GM21515 (cell line): ENCODE measurements at regions not wholly inside any gene's neighbourhood (a gene's known extent, or its start where the extent isn't known, plus 50 kb on each side); places are given as distances from the start of the nearest gene placed in this dataset.

Source experiments
- ATAC-seq: cut with Tn5 transposase; IDR thresholded peaks from one replicate; pipeline ENCODE4 v1.9.1; 2021; ENCODE audit not compliant: unreplicated experiment

- ATAC-seq, result no peak
Observed at GRCh38 chr2:219765231-219765911, 137.9 kb downstream of the SLC4A3 start.

DNA sequence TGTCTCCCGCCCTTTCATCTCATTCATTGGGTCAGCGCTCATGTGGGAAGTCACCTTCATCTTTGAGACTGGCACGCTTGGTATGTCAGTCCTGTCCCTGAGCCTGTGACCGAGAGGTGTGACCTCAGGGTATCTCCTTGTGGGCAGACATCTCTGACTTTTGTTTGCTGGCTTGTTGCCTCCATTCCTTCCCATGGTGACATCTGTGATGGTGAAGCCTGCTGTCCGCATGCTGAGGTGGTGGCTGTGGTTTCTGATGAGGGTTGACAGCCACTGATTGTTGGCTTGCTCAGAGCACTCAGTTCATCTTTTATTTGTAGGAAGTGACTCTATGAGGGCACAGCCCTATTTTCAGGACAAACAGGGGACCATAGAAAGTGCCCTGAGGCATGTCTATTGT lies 139.2 kb downstream of the SLC4A3 start:
- no peak for ATAC-seq

DNA sequence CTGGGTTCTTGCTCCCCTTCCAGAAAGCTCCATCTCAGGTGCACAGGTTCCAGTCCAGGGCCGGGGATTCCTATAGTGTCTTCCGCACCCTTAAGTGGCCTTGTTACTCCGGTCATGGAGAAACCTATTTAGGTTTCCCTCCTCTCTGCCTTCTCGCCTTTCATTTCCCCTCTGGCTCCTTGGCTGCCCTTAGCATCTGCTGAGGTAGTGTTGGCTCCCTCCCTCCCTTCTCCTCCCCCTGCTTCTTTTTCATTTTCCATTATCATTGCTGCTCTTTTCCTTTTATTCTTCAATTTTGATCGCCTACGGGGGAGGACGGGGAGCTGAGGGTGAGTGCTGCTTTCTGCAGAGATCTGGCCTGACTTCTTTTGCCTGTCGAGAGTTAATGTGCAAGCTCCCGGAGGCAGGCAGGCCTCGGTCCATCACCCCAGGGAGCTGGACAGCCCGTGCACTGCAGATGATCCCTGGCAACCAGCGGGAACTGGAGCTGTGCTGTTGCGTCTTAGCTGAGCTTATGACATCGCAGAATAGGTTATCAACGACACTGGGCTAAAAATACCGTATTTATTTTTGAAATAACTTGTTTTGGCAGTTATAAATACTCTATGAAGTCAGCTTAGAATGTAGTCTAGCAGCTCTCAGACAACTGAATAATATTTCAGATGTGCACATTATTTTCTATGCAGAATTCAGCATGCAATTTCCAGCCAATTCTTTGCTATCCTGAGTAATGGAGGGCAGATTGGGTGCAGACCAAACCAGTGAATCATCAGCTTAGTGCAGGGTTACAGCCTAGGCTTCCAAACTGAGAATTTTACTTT lies 141.9 kb downstream of the SLC4A3 start:
- ATAC-seq, result no peak

DNA sequence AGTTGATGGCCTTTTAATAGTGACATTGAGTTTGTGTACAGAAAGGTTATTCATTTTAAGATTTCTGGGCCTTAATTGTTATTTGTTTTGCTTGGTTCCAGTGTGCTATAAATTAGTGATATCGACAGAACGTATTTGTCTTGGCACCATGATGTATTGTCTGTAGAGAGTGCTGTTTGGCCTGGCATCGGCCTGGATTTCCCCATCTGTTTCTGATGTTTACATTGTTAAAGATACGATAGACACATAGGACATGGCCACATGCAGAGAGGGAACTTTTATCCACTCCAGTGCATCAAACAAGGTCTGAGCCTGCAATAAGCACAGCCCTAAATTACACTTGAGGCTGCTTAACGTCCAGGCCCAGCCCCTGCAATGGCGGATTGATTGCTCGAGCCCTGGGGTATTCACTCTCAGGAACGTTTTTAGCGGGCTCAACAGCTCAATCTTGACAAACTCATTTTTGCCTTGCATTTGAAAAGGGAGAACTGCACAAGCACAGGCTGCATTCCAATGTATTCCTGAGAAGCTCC lies 144.7 kb downstream of the SLC4A3 start:
- no peak for ATAC-seq

DNA sequence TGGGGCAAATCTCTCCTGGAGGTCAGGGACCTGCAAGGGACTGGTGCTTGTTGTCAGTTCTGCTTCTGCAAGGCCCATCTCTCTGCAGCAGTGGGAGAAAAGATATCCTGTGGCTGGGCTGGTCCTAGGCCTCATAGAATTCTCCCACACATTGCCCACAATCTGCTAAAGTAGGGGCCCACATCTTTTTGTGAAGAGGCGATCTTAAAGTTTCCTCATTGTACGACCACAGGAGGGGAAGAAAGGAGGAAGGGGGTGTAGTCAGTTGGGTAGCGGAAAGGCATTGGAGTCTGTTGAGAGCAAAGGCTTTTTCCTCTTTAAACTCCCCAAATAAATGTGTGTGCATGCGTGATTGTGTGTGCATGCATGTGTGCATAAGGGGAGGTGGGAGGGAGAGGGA lies 145.3 kb downstream of the SLC4A3 start:
- no peak for ATAC-seq

- ATAC-seq, result no peak
Observed at GRCh38 chr2:219775506-219775905, 148.1 kb downstream of the SLC4A3 start.

GRCh38 chr2:219777388-219777787 lies 150.0 kb downstream of the SLC4A3 start:
- ATAC-seq, result no peak

GRCh38 chr2:219778189-219778588 lies 150.8 kb downstream of the SLC4A3 start:
- no peak for ATAC-seq

DNA sequence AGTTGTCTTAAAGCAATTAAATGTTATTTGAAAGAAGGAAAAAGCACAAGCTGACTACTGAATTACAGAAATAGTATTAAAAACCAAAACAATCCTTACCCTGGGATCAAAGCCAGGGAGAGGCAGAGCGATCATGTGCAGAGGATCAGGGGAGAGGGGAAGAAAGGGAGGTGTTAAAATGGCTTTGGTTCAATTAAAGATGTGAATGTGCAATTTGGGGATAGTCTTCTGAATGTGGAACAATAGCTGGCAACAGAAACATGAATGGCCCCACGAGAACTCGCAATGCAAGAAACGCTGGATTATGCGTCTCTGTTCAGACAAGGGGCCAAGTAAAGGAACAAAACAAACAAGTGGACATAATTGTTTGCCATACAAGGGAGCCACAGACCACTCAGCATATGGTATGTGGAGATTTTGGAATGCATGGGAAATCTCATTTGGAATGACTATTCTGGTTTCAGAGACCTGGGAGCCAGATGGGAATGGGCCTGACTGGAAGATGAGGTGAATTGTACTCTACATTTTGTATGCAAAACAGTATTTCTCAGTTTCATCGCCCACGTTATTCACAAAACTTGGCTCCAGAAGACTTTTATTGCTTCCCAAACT lies 155.4 kb downstream of the SLC4A3 start:
- no peak for ATAC-seq

- no peak for ATAC-seq
Observed at GRCh38 chr2:219783359-219783975, 156.0 kb downstream of the SLC4A3 start.

DNA sequence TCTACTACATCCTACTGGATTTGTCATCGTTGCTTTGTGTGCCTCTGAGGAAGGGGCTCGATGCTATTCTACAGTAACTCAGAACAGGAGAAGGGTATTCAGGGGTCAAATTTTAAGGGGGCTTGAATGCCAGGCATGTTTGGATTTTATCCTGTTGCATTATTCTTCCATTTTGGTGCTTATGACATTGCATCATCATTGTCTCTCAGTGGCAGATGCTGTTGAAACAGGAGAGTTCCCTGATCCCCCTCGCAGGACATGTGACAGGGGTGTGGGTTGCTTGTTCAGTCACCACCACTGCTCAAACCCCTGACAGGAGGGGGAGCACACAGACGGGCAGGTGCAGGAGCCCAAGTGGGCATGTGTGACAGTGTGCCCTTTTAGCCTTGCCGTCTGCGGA lies 156.7 kb downstream of the SLC4A3 start:
- ATAC-seq, result no peak

DNA sequence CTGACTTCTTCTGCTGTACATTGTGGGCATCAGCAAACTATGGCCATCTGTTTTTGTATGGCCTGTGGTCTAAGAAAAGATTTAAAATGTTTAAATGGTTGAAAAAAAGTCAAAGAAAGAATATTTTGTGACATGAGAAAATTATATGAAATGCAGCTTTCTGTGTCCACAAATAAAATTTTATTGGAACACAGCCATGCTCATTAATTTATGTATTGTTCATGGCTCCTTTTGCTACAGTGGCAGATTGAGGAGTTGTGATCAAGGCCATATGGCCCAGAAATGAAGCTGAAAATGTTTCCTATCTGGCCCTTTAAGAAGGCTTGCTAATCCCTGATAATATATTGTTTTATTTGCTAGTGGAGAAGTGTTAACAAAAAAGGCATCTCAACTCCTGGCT lies 162.0 kb downstream of the SLC4A3 start:
- ATAC-seq, result no peak

GRCh38 chr2:219792446-219792845 lies 165.0 kb downstream of the SLC4A3 start:
- ATAC-seq, result no peak

GRCh38 chr2:219798430-219798829 lies 171.0 kb downstream of the SLC4A3 start:
- no peak for ATAC-seq

- ATAC-seq, result no peak
Observed at GRCh38 chr2:219803294-219803693, 175.9 kb downstream of the SLC4A3 start.

GRCh38 chr2:219810895-219811294 lies 183.5 kb downstream of the SLC4A3 start:
- ATAC-seq, result no peak

DNA sequence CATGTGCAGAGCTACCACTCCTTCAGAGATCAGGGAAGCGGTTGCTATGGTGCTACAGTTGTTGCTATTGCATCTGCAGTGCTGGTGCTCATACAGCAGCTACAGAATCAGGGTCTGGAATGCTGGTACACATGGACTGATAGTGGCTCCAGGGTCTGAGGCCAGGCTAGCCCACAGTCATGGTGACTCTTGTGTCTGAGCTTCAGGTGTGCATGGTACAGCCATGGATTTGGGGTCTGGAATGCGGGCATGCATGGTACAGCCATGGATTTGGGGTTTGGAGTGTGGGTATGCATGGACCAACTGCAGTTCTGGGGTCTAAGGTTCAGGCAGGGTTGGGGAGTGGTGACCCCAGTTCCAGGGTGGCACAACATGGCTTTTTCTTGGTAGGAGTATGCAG lies 185.2 kb downstream of the SLC4A3 start:
- no peak for ATAC-seq

- ATAC-seq, result no peak
Observed at GRCh38 chr2:219820767-219821166, 193.3 kb downstream of the SLC4A3 start.

DNA sequence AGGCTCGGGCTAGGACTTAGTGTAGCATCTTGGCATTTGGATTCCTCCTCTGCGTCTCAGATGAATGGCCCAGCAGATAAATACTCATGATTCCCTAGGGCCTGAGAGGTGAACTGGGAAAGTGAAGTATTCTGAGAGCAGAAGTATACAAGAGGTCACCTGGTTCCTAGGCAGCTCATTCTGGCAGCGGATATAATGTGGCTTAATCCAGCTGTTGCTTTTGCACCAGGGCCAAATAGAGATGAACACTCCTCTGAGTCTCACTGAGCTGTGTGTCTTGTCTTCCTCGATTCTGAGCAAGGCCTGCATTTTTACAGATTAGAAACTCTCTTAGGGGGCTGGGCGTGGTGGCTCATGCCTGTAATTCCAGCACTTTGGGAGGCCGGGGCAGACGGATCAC lies 196.1 kb downstream of the SLC4A3 start:
- no peak for ATAC-seq

DNA sequence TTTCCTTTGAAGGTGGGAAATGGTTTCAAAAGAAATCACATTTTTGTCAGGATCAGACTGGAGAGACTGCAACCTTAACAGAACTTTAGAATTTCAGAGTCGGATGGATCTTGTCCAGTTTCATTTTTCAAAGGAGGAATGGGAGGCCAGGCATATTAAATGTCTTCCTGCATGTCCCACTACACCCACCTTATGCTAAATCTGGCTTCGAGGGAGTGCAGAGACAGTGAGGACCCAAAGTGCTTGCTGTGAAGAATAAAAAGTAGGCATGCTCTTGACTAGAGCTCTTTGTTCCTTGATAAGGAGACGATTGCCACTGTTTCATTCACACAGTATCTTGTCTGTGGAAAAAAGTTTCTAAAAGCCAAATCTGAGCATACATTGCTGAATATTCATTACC lies 197.6 kb downstream of the SLC4A3 start:
- no peak for ATAC-seq

DNA sequence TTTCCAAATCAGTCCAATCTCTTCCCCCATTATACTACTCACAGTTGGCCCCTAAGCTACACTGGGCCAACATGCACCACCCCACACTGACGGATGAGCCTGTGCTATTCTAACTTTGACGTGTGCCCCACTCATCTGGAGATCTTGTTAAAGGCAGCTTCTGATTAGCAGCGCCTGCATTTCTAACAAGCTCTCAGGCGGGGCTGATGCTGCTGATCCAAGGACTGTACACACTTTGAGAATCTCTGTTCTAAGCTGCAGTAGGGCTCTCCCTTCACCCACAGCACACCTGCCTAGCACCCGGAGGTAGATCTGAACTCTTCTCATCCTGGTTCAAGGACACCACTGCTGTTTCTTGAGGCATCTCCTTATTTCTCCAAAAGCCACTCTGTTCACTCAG lies 200.7 kb downstream of the SLC4A3 start:
- ATAC-seq, result no peak
